Astrocyte (in vitro differentiated cells and primary cell): ENCODE measurements at regions not wholly inside any gene's neighbourhood (a gene's known extent, or its start where the extent isn't known, plus 50 kb on each side); places are given as distances from the start of the nearest gene placed in this dataset.

Experiments used
- EZH2 ChIP-seq: IDR thresholded peaks from 2 replicates; pipeline ENCODE4 v1.6.1; 2012; ENCODE audit warnings: mild to moderate bottlenecking, low read length, inconsistent platforms; ENCODE audit not compliant: insufficient read depth
- TF ChIP-seq, protein P1 (sequence below): IDR thresholded peaks from 2 replicates; pipeline ENCODE4 v1.5.1; 2011; ENCODE audit warnings: low read depth, mild to moderate bottlenecking, inconsistent platforms, low read length, moderate library complexity; ENCODE audit not compliant: insufficient read depth

DNA sequence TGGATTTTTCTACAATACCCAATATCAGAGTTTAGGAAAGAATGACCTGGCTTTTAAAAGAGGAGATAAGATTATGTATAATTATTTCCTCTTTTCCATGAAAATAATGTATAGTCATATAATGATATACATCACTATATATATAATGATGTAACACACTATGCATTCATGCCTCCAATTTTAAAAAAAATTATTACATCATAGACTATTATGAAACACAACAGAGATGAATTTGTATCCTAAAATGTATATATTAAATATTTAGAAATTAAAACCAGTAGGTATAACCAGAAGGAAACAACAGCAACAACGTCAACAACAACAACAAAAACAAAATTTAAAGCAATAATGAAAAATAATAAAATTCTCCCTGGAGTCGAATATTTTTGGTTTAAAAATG, 1856.5 kb upstream of the CDH6 start:
- no peak for TF ChIP-seq EZH2
- TF ChIP-seq, protein P1, sequence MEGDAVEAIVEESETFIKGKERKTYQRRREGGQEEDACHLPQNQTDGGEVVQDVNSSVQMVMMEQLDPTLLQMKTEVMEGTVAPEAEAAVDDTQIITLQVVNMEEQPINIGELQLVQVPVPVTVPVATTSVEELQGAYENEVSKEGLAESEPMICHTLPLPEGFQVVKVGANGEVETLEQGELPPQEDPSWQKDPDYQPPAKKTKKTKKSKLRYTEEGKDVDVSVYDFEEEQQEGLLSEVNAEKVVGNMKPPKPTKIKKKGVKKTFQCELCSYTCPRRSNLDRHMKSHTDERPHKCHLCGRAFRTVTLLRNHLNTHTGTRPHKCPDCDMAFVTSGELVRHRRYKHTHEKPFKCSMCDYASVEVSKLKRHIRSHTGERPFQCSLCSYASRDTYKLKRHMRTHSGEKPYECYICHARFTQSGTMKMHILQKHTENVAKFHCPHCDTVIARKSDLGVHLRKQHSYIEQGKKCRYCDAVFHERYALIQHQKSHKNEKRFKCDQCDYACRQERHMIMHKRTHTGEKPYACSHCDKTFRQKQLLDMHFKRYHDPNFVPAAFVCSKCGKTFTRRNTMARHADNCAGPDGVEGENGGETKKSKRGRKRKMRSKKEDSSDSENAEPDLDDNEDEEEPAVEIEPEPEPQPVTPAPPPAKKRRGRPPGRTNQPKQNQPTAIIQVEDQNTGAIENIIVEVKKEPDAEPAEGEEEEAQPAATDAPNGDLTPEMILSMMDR, result no peak
